22Rv1 (cell line): ENCODE measurements at regions not wholly inside any gene's neighbourhood (a gene's known extent, or its start where the extent isn't known, plus 50 kb on each side); places are given as distances from the start of the nearest gene placed in this dataset.

Experiments used
- CTCF ChIP-seq: fragments of 450-650 bp; IDR thresholded peaks from 2 replicates; pipeline ENCODE4 v1.5.1; 2017; ENCODE audit warnings: mild to moderate bottlenecking
- ZFX ChIP-seq: fragments of 450-650 bp; IDR thresholded peaks from 2 replicates; pipeline ENCODE4 v1.6.1; 2017; ENCODE audit warnings: antibody characterized with exemption, borderline replicate concordance

GRCh38 chr7:88548399-88548798, 211.1 kb upstream of the ZNF804B start:
- TF ChIP-seq CTCF: no peak
- no peak for TF ChIP-seq ZFX
